Thoracic aorta (tissue), 2 donors: ENCODE measurements at regions not wholly inside any gene's neighbourhood (a gene's known extent, or its start where the extent isn't known, plus 50 kb on each side); places are given as distances from the start of the nearest gene placed in this dataset.

Experiments used
- ATAC-seq: fragments of 150-250 bp; one replicate; pipeline ENCODE4 v1.8.0; 2017; ENCODE audit warnings: low read depth; ENCODE audit not compliant: insufficient number of reproducible peaks, low FRiP score
- DNase-seq: peaks from one replicate; pipeline ENCODE4 v3.0.0-alpha.2; 2020; ENCODE audit warnings: low spot score
- H3K27ac ChIP-seq, 2 donors: fragments of 200-600 bp; sonication (generic); 1 replicate in 1 of 2; 2 replicates in 1 of 2; pipeline ENCODE4 v1.5.1; 2016; ENCODE audit warnings: mild to moderate bottlenecking in 2 of 2, moderate library complexity in 2 of 2
- H3K27me3 ChIP-seq: fragments of 200-600 bp; sonication (generic); replicated peaks from 2 replicates; pipeline ENCODE4 v1.6.0; 2016; ENCODE audit warnings: mild to moderate bottlenecking; ENCODE audit not compliant: insufficient read depth
- H3K36me3 ChIP-seq: fragments of 200-600 bp; sonication (generic); one replicate; pipeline ENCODE4 v1.5.1; 2016
- H3K4me1 ChIP-seq, 2 donors: fragments of 200-600 bp; sonication (generic); 1 replicate in 1 of 2; 2 replicates in 1 of 2; pipeline versions ENCODE4 v1.5.1 to v1.6.0; 2016; ENCODE audit warnings: low read depth in 2 of 2, mild to moderate bottlenecking in 1 of 2; ENCODE audit not compliant: control insufficient read depth in 1 of 2
- H3K4me3 ChIP-seq: fragments of 200-600 bp; sonication (generic); 2 replicates; pipeline ENCODE4 v1.5.1; 2016; ENCODE audit warnings: mild to moderate bottlenecking
- H3K9me3 ChIP-seq: fragments of 200-600 bp; sonication (generic); 2 replicates; pipeline ENCODE4 v1.5.1; 2016
- CTCF ChIP-seq: fragments of 200-600 bp; sonication (generic); IDR thresholded peaks from one replicate; pipeline ENCODE4 v1.5.1; 2019; ENCODE audit warnings: antibody characterized with exemption

DNA sequence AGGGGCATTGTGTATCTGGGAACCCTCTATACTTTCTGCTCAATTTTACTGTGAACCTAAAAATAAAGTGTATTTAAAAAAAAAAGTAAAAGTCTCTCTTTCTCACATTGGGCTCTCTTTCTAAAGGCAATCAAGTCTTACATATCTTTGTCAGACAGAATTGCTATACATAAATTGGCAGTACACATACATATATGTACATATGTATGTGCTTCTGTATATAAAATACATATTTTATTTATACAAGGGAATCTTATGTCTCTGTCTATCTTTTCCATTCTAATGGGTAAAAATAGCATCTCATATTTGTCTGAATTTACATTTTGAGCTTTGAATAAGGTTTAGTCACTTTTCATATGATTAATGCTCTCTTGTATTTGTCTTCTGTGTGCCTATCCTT is 348.8 kb downstream of the SPATA31D1 start:
- no peak overlapping the region for H3K4me3 ChIP-seq
- no peak for TF ChIP-seq CTCF
- H3K36me3 ChIP-seq = no peaks in the 10 kb centered on the region
- DNase-seq = no peak
- no peak for ATAC-seq
- no peaks in the 10 kb centered on the region for H3K4me1 ChIP-seq
- no peaks in the 10 kb centered on the region for H3K27me3 ChIP-seq
- no peaks in the 10 kb centered on the region for H3K9me3 ChIP-seq
- H3K27ac ChIP-seq = no peak overlapping the region

- Histone ChIP-seq H3K27ac (no peak overlapping the region), H3K36me3 (no peaks in the 10 kb centered on the region), H3K4me3 (no peak overlapping the region), H3K27me3 (no peaks in the 10 kb centered on the region), H3K4me1 (no peaks in the 10 kb centered on the region), H3K9me3 (no peaks in the 10 kb centered on the region)
- ATAC-seq (no peak), DNase-seq (no peak)
- TF ChIP-seq CTCF = no peak
Measured at GRCh38 chr9:82342046-82342445, 353.5 kb downstream of the SPATA31D1 start.

- TF ChIP-seq CTCF = no peak
- Histone ChIP-seq H3K36me3 (no peaks in the 10 kb centered on the region), H3K4me1 (no peaks in the 10 kb centered on the region), H3K27me3 (no peaks in the 10 kb centered on the region), H3K4me3 (no peak overlapping the region), H3K9me3 (no peaks in the 10 kb centered on the region), H3K27ac (no peak overlapping the region)
- ATAC-seq (no peak), DNase-seq (no peak)
Measured at GRCh38 chr9:82346040-82346439, 357.5 kb downstream of the SPATA31D1 start.

- H3K9me3 ChIP-seq = no peaks in the 10 kb centered on the region
Measured at GRCh38 chr9:82353631-82354278, 365.2 kb downstream of the SPATA31D1 start.

GRCh38 chr9:82354279-82354659 is 365.7 kb downstream of the SPATA31D1 start:
- H3K4me3 ChIP-seq = no peak overlapping the region
- H3K4me1 ChIP-seq = no peaks in the 10 kb centered on the region
- H3K36me3 ChIP-seq = no peaks in the 10 kb centered on the region
- ATAC-seq = no peak
- no peak for TF ChIP-seq CTCF
- no peaks in the 10 kb centered on the region for H3K27me3 ChIP-seq
- no peaks in the 10 kb centered on the region for H3K9me3 ChIP-seq
- no peak overlapping the region for H3K27ac ChIP-seq
- DNase-seq = no peak

More at GRCh38 chr9:82353631-82354278, 365.2 kb downstream of the SPATA31D1 start:
- Histone ChIP-seq H3K27me3 (no peaks in the 10 kb centered on the region), H3K4me1 (no peaks in the 10 kb centered on the region), H3K36me3 (no peaks in the 10 kb centered on the region), H3K4me3 (no peak overlapping the region), H3K27ac (no peak overlapping the region)
- DNase-seq (no peak), ATAC-seq (no peak)
- no peak for TF ChIP-seq CTCF
